OCI-LY7 (cell line): ENCODE measurements at regions not wholly inside any gene's neighbourhood (a gene's known extent, or its start where the extent isn't known, plus 50 kb on each side); places are given as distances from the start of the nearest gene placed in this dataset.

Experiments used
- CTCF ChIP-seq: fragments of 200-600 bp; sonication (generic); conservative IDR thresholded peaks from 2 replicates; pipeline ENCODE4 v1.5.1; 2014; ENCODE audit warnings: mild to moderate bottlenecking, antibody characterized with exemption, low read length, moderate library complexity, mixed read lengths
- EZH2phosphoT487 ChIP-seq: fragments of 200-600 bp; sonication (generic); IDR thresholded peaks from 2 replicates; pipeline ENCODE4 v1.6.1; 2018; ENCODE audit warnings: low read depth, borderline replicate concordance, mild to moderate bottlenecking, mixed run types, antibody characterized with exemption, low read length, moderate library complexity, mixed read lengths

GRCh38 chr17:21523497-21524210, 147.5 kb downstream of the KCNJ12 start:
- TF ChIP-seq CTCF (no peak), EZH2phosphoT487 (no peak)
